NT2/D1 (cell line): ENCODE measurements at regions not wholly inside any gene's neighbourhood (a gene's known extent, or its start where the extent isn't known, plus 50 kb on each side); places are given as distances from the start of the nearest gene placed in this dataset.

ENCODE experiments used
- DNase-seq: peaks from one replicate; pipeline ENCODE4 v3.0.0-alpha.2; 2011; ENCODE audit warnings: low read depth, low spot score
- H3K27me3 ChIP-seq: 2 replicates; pipeline ENCODE4 v1.6.0; 2011; ENCODE audit warnings: mild to moderate bottlenecking; ENCODE audit not compliant: insufficient read length, insufficient read depth
- H3K36me3 ChIP-seq: 2 replicates; pipeline ENCODE4 v1.6.1; 2011; ENCODE audit warnings: mild to moderate bottlenecking, low read length, mixed read lengths; ENCODE audit not compliant: insufficient read depth, insufficient read length
- H3K4me1 ChIP-seq: 2 replicates; pipeline ENCODE4 v1.5.1; 2011; ENCODE audit not compliant: insufficient read depth, insufficient read length
- H3K4me3 ChIP-seq: 2 replicates; pipeline ENCODE4 v1.5.1; 2011; ENCODE audit warnings: low read depth; ENCODE audit not compliant: insufficient read length
- H3K9ac ChIP-seq: 2 replicates; pipeline ENCODE4 v1.6.0; 2011; ENCODE audit warnings: low read depth; ENCODE audit not compliant: insufficient read length
- H3K9me3 ChIP-seq: 2 replicates; pipeline ENCODE4 v1.5.1; 2011; ENCODE audit warnings: mild to moderate bottlenecking, low read length; ENCODE audit not compliant: insufficient read depth
- SUZ12 ChIP-seq: IDR thresholded peaks from 2 replicates; pipeline ENCODE4 v1.6.1; 2011; ENCODE audit not compliant: insufficient read length, insufficient read depth; ENCODE audit errors: extremely low read depth
- YY1 ChIP-seq: IDR thresholded peaks from 2 replicates; pipeline ENCODE4 v1.6.1; 2011; ENCODE audit not compliant: insufficient read length, insufficient read depth
- ZNF274 ChIP-seq: IDR thresholded peaks from 2 replicates; pipeline ENCODE4 v1.6.1; 2011; ENCODE audit warnings: mild to moderate bottlenecking, low read depth, low read length

- no peak overlapping the region for H3K4me3 ChIP-seq
- H3K27me3 ChIP-seq: no peaks in the 10 kb centered on the region
- DNase-seq: no peak
- H3K9ac ChIP-seq: no peak overlapping the region
- TF ChIP-seq SUZ12 (no peak), YY1 (no peak), ZNF274 (no peak)
- H3K9me3 ChIP-seq: no peaks in the 10 kb centered on the region
- H3K36me3 ChIP-seq: no peaks in the 10 kb centered on the region
- no peaks in the 10 kb centered on the region for H3K4me1 ChIP-seq
Observed at GRCh38 chr18:52183107-52183506, 156.9 kb upstream of the DCC start.

- Histone ChIP-seq H3K4me1 (no peaks in the 10 kb centered on the region), H3K27me3 (no peaks in the 10 kb centered on the region), H3K36me3 (no peaks in the 10 kb centered on the region), H3K9me3 (no peaks in the 10 kb centered on the region), H3K9ac (no peak overlapping the region), H3K4me3 (no peak overlapping the region)
- TF ChIP-seq ZNF274 (no peak), SUZ12 (no peak), YY1 (no peak)
- no peak for DNase-seq
Observed at GRCh38 chr18:52190195-52190594, 149.8 kb upstream of the DCC start.

GRCh38 chr18:52190631-52191030, 149.4 kb upstream of the DCC start:
- Histone ChIP-seq H3K9me3 (no peaks in the 10 kb centered on the region), H3K27me3 (no peaks in the 10 kb centered on the region), H3K36me3 (no peaks in the 10 kb centered on the region), H3K4me3 (no peak overlapping the region), H3K9ac (no peak overlapping the region), H3K4me1 (no peaks in the 10 kb centered on the region)
- TF ChIP-seq SUZ12: no peak
- TF ChIP-seq ZNF274: no peak
- no peak for TF ChIP-seq YY1
- peak; percentile 13 for DNase-seq

- Histone ChIP-seq H3K4me1 (no peaks in the 10 kb centered on the region), H3K4me3 (no peak overlapping the region), H3K9me3 (no peaks in the 10 kb centered on the region), H3K9ac (no peak overlapping the region), H3K36me3 (no peaks in the 10 kb centered on the region), H3K27me3 (no peaks in the 10 kb centered on the region)
- DNase-seq: no peak
- TF ChIP-seq SUZ12 (no peak), YY1 (no peak), ZNF274 (no peak)
Observed at GRCh38 chr18:52200406-52200805, 139.6 kb upstream of the DCC start.

GRCh38 chr18:52200921-52201663, 138.9 kb upstream of the DCC start:
- no peaks in the 10 kb centered on the region for H3K9me3 ChIP-seq
- no peak for DNase-seq
- TF ChIP-seq SUZ12: no peak
- no peak for TF ChIP-seq YY1
- no peak for TF ChIP-seq ZNF274
- H3K4me1 ChIP-seq: no peaks in the 10 kb centered on the region
- no peaks in the 10 kb centered on the region for H3K36me3 ChIP-seq
- no peaks in the 10 kb centered on the region for H3K27me3 ChIP-seq
- H3K4me3 ChIP-seq: no peak overlapping the region
- H3K9ac ChIP-seq: no peak overlapping the region

- Histone ChIP-seq H3K4me3 (no peak overlapping the region), H3K4me1 (no peaks in the 10 kb centered on the region), H3K9me3 (no peaks in the 10 kb centered on the region), H3K27me3 (no peaks in the 10 kb centered on the region), H3K9ac (no peak overlapping the region), H3K36me3 (no peaks in the 10 kb centered on the region)
- DNase-seq: no peak
- TF ChIP-seq ZNF274 (no peak), YY1 (no peak), SUZ12 (no peak)
Observed at GRCh38 chr18:52208646-52209045, 131.4 kb upstream of the DCC start.

GRCh38 chr18:52216109-52216508, 123.9 kb upstream of the DCC start:
- Histone ChIP-seq H3K9ac (no peak overlapping the region), H3K4me3 (no peak overlapping the region), H3K36me3 (no peaks in the 10 kb centered on the region), H3K27me3 (no peaks in the 10 kb centered on the region), H3K4me1 (no peaks in the 10 kb centered on the region), H3K9me3 (no peaks in the 10 kb centered on the region)
- TF ChIP-seq ZNF274: no peak
- TF ChIP-seq SUZ12: no peak
- no peak for TF ChIP-seq YY1
- no peak for DNase-seq
